Right renal cortex interstitium (tissue), 3 donors: ENCODE measurements at regions not wholly inside any gene's neighbourhood (a gene's known extent, or its start where the extent isn't known, plus 50 kb on each side); places are given as distances from the start of the nearest gene placed in this dataset.

Experiments used
- DNase-seq, 3 donors: peaks; one replicate each; pipeline ENCODE4 v3.0.0-alpha.2; 2013; ENCODE audit warnings: low read depth in 3 of 3, low spot score in 2 of 3

DNA sequence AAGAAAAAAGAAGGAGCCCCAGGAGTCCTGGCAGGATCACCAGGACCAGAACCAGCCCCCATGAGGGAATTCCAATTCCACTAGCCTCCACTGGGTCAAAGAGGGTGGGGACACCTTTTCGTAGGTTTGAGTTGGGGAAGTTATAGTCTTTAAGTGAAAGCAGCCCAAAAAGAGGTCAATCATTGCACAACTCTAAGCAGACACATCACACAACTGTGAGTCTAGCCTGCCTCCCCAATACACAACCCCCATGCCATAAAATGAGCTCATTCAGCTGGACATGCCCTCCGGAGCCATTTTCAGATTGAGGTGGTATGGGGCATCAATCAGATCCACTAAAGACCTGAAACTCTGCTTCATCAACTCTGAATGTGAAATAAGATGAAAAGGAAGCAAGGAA is 179.9 kb downstream of the NPHP4 start:
- DNase-seq = no peak

DNA sequence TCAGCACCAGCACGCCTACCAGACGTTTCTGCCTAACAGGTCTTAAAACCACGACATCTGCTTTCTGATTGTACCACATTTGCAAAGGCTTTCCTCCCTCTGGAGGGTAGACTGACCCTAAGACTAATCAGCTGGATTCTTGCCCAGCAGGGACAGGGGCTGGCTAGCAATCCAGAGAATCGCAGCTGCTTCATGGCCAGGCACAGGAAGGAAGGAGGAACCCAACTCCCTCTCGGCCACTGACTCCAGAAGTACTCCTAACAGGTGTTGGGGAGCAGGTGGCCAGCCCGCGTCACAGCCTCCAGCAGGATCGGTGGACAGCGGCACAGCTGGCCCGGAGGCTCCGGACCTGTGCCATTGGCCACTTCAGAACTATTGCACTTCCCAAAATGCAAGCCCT is 180.8 kb downstream of the NPHP4 start:
- no peak for DNase-seq

GRCh38 chr1:5810553-5811270 is 181.5 kb downstream of the NPHP4 start:
- no peak for DNase-seq

DNA sequence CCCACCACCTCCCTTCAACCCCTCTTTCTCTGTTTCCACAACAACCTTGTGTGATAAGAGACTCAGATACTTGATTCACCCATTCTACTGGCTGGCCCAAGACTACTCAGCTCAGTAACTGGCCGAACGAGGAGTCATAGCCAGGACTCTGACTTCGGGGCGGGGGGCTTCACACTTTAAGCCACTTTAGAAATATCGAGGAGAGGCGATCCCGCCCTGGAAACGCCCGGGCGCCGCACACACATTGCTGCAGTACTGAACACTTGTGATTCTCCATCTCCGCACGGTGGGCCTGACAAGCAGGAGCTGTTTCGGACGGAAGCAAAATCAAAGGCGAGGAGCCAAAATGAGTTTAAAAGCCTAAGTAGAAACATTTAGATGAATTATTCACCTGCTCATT is 182.1 kb downstream of the NPHP4 start:
- DNase-seq = no peak

DNA sequence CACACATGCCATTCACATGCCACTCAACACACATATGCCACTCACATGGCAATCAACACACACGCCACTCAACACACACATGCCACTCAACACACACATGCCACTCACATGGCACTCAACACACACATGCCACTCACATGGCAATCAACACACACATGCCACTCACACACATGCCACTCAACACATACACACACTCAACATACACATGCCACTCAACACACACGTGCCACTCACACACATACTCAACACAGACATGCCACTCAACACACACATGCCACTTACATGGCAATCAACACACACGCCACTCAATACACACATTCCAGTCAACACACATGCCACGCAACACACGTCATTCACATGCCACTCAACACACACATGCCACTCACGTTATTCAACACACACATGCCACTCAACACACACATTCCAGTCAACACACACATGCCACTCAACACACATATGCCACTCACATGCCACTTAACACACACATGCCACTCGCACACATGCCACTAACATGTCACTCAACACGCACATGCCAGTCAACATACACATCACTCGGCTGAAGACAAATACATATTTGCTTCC is 182.9 kb downstream of the NPHP4 start:
- no peak for DNase-seq

GRCh38 chr1:5803851-5804250 is 188.4 kb downstream of the NPHP4 start:
- DNase-seq = no peak

DNA sequence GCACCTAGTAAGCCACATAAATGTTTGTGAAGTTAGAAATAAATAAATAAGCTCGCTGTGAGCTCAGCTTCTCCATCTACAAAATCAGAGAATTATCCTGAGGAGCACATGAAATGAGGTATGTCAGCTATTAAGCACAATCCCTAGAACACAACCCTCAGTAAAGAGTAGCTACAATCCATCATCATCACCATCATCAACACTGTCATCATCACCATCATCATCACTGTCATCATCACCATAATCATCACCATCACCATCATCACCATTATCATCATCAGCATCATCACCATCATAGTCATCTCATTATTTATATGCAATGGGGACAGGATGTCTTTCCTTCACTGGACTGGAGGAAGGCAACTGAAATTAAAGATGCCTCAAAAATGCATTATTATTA is 189.6 kb downstream of the NPHP4 start:
- no peak for DNase-seq

DNA sequence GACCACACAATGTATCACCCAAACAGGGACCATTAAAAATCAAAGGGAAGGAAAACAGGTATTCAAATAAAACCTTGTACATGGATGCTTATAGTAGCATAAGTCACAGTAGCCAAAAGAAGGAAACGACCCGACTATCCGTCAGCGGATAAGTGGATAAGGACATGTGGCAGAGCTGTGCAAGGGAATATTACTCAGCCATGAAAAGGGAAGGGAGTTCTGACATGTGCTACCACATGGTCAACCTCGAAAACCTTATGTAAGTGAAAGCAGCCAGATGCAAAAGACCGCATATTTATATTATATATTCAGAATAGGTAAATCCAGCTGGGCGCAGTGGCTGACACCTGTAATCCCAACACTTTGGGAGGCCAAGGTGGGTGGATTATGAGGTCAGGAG is 193.3 kb downstream of the NPHP4 start:
- no peak for DNase-seq

DNA sequence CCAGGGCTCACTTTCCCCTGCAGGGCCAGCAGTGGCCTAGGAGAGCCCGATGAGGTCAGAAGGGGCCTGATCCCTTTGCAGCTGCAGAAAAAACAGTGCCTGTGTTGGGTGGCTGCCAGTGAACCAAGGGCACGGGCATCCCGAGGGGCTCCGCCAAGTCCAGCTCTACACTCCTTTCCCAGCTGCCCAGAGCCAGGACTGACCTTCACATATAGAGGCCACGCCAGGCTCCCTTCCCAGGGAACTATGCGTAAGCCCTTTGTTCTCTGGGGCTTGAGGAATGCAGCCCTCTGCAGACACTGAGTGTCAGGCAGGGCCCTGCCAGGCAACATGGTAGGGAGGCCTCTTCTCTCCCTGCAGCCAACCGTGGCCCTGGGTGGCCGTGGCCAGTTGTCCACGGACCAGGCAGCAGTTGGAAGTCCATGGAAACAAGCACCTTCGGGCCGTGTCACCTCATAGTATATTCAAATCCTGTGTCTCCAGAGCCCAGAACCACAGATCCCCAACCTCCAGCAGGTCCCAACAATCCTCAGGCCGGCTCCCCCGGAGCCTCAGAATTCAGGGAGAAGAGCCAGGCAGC is 194.0 kb downstream of the NPHP4 start:
- no peak for DNase-seq

- DNase-seq = no peak
These were observed 196.2 kb downstream of the NPHP4 start for GRCh38 chr1:5796028-5796427.

DNA sequence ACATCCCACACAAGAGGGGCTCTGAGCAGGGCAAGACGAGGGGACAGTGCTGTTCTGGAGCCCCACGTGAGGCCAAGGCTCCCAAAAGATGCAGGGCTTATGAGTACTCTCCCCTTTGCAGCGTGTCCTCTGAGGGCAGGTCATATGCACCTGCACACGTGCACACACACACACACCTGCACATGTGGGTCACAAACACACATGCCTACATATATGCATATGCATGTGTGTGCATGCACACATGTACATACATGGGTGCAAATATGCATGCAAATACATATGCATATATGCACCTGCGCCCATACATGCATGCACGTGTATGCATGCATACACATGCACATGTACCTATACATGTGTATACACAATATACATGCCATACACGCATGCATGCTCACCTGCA is 197.9 kb downstream of the NPHP4 start:
- DNase-seq = no peak

DNA sequence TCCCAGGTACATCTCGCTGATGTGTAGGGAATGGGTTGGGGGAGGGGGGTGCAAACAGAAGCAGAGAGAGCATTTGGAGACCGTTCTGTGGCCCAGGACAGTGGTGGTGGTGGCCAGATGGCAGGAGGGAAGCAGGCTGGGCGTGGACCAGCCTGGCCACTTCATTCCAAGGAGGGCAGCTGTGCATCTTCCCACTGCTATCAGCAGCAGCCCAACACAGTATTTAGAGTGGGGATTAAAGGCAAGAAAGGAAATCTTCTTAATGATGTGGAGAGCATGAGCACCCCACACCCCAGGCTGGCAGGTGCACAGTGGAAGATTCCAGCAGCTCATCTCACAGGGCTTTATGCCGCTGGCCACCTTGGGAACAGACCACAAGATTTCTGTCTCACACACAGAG is 198.7 kb downstream of the NPHP4 start:
- DNase-seq = no peak

DNA sequence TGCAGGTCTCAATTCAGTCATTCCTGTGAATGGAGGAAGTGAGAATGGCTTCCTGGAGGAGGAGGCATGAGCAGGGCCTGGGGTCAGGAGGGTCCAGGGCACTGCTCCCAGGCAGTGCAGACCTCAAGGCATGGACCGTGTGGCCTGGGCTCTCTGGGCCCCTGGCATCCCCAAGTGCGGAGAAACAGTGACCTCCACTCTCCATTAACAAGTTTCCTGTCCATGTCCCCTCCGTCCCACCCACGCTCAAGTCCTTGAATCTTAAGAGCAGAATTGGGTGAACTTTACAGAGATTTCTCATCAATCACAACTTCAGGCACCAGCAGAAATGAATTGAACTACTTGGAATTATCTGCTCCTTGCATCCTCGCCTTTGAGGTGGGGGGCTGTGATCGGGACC is 211.1 kb downstream of the NPHP4 start:
- no peak for DNase-seq

DNA sequence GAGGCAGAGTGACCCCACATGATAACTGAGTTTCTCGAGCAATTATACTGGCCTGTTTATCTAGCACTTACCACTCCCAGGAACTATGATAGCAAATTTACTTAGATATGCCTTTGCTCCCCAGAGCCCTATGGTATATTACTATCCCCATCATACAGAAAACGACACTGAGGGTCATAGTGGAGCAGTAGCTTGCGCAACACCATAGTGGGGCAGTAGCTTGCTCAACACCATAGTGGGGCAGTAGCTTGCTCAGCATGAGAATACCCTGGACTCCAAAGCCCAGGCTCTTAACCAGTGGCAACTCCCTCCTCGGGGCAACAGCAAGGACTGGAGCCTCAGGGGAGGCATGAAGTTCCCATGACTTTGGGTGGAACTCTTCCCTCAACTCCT is 211.9 kb downstream of the NPHP4 start:
- DNase-seq = no peak

DNA sequence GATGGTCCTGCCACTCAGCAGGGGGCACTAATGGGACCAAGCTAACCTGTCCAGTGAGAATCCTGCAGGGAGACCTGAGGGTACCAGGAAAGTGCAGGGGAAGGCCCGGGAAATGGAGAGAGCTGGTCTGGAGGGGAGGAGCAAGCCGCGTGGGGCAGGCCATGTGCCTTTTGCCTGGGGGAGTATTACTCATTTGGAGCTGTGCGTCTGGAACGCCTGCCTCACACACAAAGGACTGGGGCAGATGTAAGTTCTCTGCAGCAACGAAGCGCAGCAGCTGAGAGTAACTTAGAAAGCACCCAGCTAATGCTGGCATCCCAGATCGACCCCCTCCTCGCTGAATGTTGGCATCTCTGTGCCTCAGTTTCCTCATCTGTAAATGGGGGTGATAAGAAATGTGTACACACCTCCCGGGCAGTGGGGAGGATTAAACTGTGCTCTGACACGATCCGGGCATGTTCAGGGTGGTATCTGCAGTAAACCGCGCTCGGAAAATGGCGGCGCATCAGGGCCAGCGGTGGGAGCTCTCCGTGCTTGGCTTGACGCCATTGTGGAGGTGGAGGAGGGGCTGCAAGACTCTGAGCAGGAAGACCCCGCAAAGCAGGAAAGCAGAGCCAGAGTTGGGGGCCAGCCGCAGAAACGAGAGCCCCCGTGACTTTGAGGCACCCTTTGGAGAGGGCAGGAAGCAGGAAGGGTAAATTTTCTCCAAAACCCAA is 212.5 kb downstream of the NPHP4 start:
- DNase-seq = no peak

DNA sequence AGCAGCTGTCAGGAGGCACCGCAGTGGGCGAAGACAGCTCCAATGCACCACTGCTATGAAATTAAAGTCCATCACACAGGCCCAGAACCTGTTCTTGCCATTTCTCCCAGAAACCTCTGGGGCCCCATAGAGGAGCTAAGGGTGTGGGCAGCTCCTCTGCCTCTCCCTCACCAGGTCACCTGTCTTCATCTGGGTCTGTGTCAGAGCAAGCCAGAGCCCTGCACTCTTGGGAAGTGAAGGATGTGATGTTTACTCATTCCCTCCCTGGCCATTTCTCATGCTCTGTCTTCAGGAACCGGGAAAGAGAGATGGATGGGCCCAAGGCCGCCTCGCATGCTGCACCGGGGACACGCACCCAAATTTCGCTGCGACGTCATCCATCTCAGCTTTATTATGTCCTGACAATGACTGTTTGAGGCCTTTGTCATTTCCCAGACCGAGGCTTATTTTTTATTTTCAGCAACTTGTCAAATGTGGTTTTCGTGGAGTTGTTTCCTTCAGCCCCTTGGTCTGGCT is 216.1 kb downstream of the NPHP4 start:
- DNase-seq = no peak

DNA sequence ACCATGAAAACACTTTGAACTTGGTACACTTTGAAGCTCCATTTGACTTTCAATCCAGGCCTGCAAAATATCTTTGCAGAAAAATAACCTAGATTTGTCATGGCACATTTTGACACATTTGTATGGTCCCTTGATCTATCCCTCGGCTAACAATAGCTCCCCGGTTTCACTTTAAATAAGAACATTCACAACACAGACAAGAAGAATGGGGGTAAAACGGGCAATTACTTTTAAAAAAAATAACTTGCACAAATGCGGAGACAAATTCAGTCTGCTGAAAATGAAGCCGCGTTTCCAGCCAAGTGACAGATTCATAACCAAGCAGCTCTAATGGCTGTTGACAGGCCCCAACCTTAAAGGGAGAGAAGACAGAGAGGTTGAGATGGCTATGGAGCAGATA is 218.2 kb downstream of the NPHP4 start:
- DNase-seq = no peak

GRCh38 chr1:5771788-5772187 is 220.4 kb downstream of the NPHP4 start:
- DNase-seq = no peak

GRCh38 chr1:5770981-5771765 is 221.1 kb downstream of the NPHP4 start:
- DNase-seq = no peak

DNA sequence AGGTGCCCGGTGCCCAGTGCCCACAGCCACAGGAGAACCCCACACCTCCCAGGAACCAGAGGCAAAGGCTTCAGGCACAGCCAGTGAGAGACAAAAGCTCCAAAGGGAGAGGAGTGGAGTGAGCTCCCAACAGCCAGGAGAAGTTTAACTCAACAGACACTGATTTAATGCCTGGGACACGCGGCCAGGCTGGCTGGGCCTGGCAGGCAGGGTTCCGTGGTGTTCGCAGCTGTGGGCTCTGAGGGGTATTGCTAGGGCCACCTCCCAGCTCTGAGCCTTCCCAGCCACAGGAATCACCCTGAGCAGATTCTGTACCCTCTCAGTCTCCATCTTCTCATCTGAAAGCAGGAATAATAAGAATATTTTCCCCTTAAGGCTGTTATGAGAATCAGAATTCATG is 222.5 kb downstream of the NPHP4 start:
- DNase-seq = no peak

GRCh38 chr1:5769146-5769545 is 223.1 kb downstream of the NPHP4 start:
- DNase-seq = no peak
